Heart right ventricle (tissue), 16 donors: ENCODE measurements at regions not wholly inside any gene's neighbourhood (a gene's known extent, or its start where the extent isn't known, plus 50 kb on each side); places are given as distances from the start of the nearest gene placed in this dataset.
"Not testable (repeated sequence)": the region's sequence is repeated elsewhere in the genome, so short reads cannot be mapped to it uniquely, and the experiment has no call there.

Experiments
- ATAC-seq, 8 donors: fragments of 200-7000 bp; cut with Tn5 transposase; one replicate each; pipeline ENCODE4 v1.9.1; 2020; ENCODE audit warnings: mild to moderate bottlenecking in 8 of 8, moderate library complexity in 8 of 8, moderate number of reproducible peaks in 1 of 8
- DNase-seq, 2 donors: peaks; one replicate each; pipeline ENCODE4 v3.0.0-alpha.2; 2020
- H3K27ac ChIP-seq, 10 donors: fragments of 200-600 bp; sonication (generic) in 2 of 10; one replicate each; pipeline versions ENCODE4 v1.5.0 to v1.8.0; 2020 to 2022; ENCODE audit warnings: mild to moderate bottlenecking in 3 of 10
- H3K27me3 ChIP-seq, 7 donors: fragments of 200-600 bp; one replicate each; pipeline ENCODE4 v1.8.0; 2021 to 2022; ENCODE audit warnings: mild to moderate bottlenecking in 2 of 7
- H3K36me3 ChIP-seq, 9 donors: fragments of 200-600 bp; sonication (generic) in 1 of 9; one replicate each; pipeline versions ENCODE4 v1.5.0 to v1.8.0; 2020 to 2022; ENCODE audit warnings: mild to moderate bottlenecking in 2 of 9
- H3K4me1 ChIP-seq, 9 donors: fragments of 200-600 bp; sonication (generic) in 1 of 9; one replicate each; pipeline versions ENCODE4 v1.5.0 to v1.8.0; 2020 to 2022; ENCODE audit warnings: mild to moderate bottlenecking in 4 of 9
- H3K4me3 ChIP-seq, 10 donors: fragments of 200-600 bp; sonication (generic) in 2 of 10; one replicate each; pipeline versions ENCODE4 v1.5.0 to v1.8.0; 2020 to 2022; ENCODE audit warnings: mild to moderate bottlenecking in 7 of 10, moderate library complexity in 2 of 10
- H3K9me3 ChIP-seq, 11 donors: fragments of 200-600 bp in 10 of 11; sonication (generic) in 2 of 11; one replicate each; pipeline versions ENCODE4 v1.5.0 to v1.8.0; 2013 to 2022; ENCODE audit warnings: mild to moderate bottlenecking in 2 of 11, control low read depth in 1 of 11, moderate library complexity in 1 of 11
- CTCF ChIP-seq, 9 donors: fragments of 200-600 bp; sonication (generic) in 2 of 9; IDR thresholded peaks; one replicate each; pipeline versions ENCODE4 v1.5.0 to v1.8.0; 2021 to 2022; ENCODE audit warnings: antibody characterized with exemption in 9 of 9, mild to moderate bottlenecking in 5 of 9, moderate library complexity in 1 of 9
- WGBS, 2 donors: extraction: QIAGEN DNeasy Blood & Tissue Kit; methylation state at CpG; one replicate each; pipeline ENCODE4 v1.1.7; 2013; ENCODE audit warnings: inconsistent platforms in 1 of 2; 5-methylcytosine and 5-hydroxymethylcytosine counted together
- intact Hi-C, 10 donors: fragments of 100-400 bp; cut with DNase I; formaldehyde crosslinking; loops; one replicate each; pipeline versions ENCODE4 v1.11.1 to v1.14.2; 2022
- donor health status: Arrhythmogenic right ventricular cardiomyopathy.
- donor health status: ischemic (EF 13 %, LVEDD 7.1; RV severe dilation, severe dysfunction).
- donor health status: healthy with polysubstance abuse.
- donor health status: DM: no; HTN: yes; CAD: no.
- donor health status: DM: no; HTN: no; CAD: no.
- donor health status: ischemic (EF 25% LVEDD 6.9; RV normal size, moderate dysfunction).
- donor health status: ischemic (EF 25% LVEDD 5.7; RV mildly dilated, moderate dysfunction).
- donor health status: healthy.
- donor health status: DM: yes; HTN: yes; CAD: no.
- donor health status: Ischemic cardiomyopathy.
- donor health status: ischemic (EF 35%, LVEDD 5.7; RV mildly dilated, moderate dysfunction).
- donor health status: nonischemic (EF 11% LVEDD 7.7; RV severe dilation, severe dysfunction).
- donor health status: DM: yes; HTN: yes; CAD: no.
- donor health status: PGD.
- donor health status: ischemic (EF 29% LVEDD 5.4; RV normal size, mild dysfunction).
- donor health status: nonischemic (EF 23%, LVEDD 6.1; RV moderate dilation, normal function).

GRCh38 chr4:60724623-60725022 lies 475.5 kb upstream of the ADGRL3 start:
- no peak for TF ChIP-seq CTCF (IDR thresholded peaks at IDR 0.05)
- H3K27me3 ChIP-seq, result no peaks in the 10 kb centered on the region

GRCh38 chr4:60726779-60727178 lies 473.3 kb upstream of the ADGRL3 start:
- Histone ChIP-seq H3K4me3 (no peak overlapping the region), H3K36me3 (no peaks in the 10 kb centered on the region), H3K27ac (no peak overlapping the region), H3K4me1 (no peaks in the 10 kb centered on the region), H3K9me3 (peaks cover 0 to 20% (median 0%) of the 10 kb centered on the region in 11 donors), H3K27me3 (no peaks in the 10 kb centered on the region)
- no peak for TF ChIP-seq CTCF (IDR thresholded peaks at IDR 0.05)
- ATAC-seq (no peak), DNase-seq (no peak)
- intact Hi-C loops, result no loop called here

More at GRCh38 chr4:60724623-60725022, 475.5 kb upstream of the ADGRL3 start:
- DNase-seq (peak in 1 of 2 donors; percentile 22), ATAC-seq (peak in 7 of 8 donors; percentile 33 to 65 (median 53))
- Histone ChIP-seq H3K4me1 (no peaks in the 10 kb centered on the region), H3K36me3 (no peaks in the 10 kb centered on the region), H3K4me3 (no peak overlapping the region), H3K9me3 (peaks cover 0 to 17% (median 0%) of the 10 kb centered on the region in 11 donors), H3K27ac (peak overlapping the region in 5 of 10 donors; percentile 6 to 59 (median 12))
- intact Hi-C loops, result no loop called here
- 50 to 60% methylated on average over 3 of the region's 3 CpGs for WGBS, 2 donors

- Histone ChIP-seq H3K27ac (no peak overlapping the region), H3K9me3 (peaks cover 0 to 22% (median 0%) of the 10 kb centered on the region in 11 donors), H3K4me3 (no peak overlapping the region), H3K27me3 (no peaks in the 10 kb centered on the region), H3K4me1 (no peaks in the 10 kb centered on the region), H3K36me3 (no peaks in the 10 kb centered on the region)
- DNase-seq, result no peak
- TF ChIP-seq CTCF (IDR thresholded peaks at IDR 0.05), result no peak
- intact Hi-C loops, result no loop called here
- ATAC-seq, result no peak
Measured at GRCh38 chr4:60729194-60729593, 470.9 kb upstream of the ADGRL3 start.

GRCh38 chr4:60729764-60730163 lies 470.4 kb upstream of the ADGRL3 start:
- ATAC-seq, intact Hi-C loops, H3K4me1 ChIP-seq, DNase-seq, H3K4me3 ChIP-seq, H3K27ac ChIP-seq, H3K36me3 ChIP-seq, H3K27me3 ChIP-seq: not testable (repeated sequence)
- WGBS, 2 donors, result 65 to 79% methylated on average over 3 of the region's 3 CpGs
- H3K9me3 ChIP-seq, result peaks cover 0 to 22% (median 0%) of the 10 kb centered on the region in 11 donors

GRCh38 chr4:60737858-60738257 lies 462.3 kb upstream of the ADGRL3 start:
- H3K4me3 ChIP-seq, result no peak overlapping the region
- no peak for DNase-seq
- no peak for ATAC-seq
- no peak for TF ChIP-seq CTCF (IDR thresholded peaks at IDR 0.05)
- peaks cover 0 to 21% (median 0%) of the 10 kb centered on the region in 11 donors for H3K9me3 ChIP-seq
- no peaks in the 10 kb centered on the region for H3K36me3 ChIP-seq
- H3K27me3 ChIP-seq, result no peaks in the 10 kb centered on the region
- H3K4me1 ChIP-seq, result no peaks in the 10 kb centered on the region
- 41% methylated on average over 2 of the region's 2 CpGs for WGBS, 2 donors
- intact Hi-C loops, result no loop called here
- H3K27ac ChIP-seq, result no peak overlapping the region
